IgD-negative memory B cell (primary cell): ENCODE measurements at regions not wholly inside any gene's neighbourhood (a gene's known extent, or its start where the extent isn't known, plus 50 kb on each side); places are given as distances from the start of the nearest gene placed in this dataset.
"Not testable (repeated sequence)": the region's sequence is repeated elsewhere in the genome, so short reads cannot be mapped to it uniquely, and the experiment has no call there.

Experiments
- H3K27ac Mint-ChIP-seq, 3 donors: one replicate each; pipeline ENCODE4 v1.8.0; 2020 to 2022; ENCODE audit warnings: mild to moderate bottlenecking in 3 of 3, mixed read lengths in 3 of 3, moderate library complexity in 1 of 3
- H3K27me3 Mint-ChIP-seq: one replicate; pipeline ENCODE4 v1.8.0; 2021; ENCODE audit warnings: mixed read lengths
- H3K36me3 Mint-ChIP-seq: one replicate; pipeline ENCODE4 v1.8.0; 2020; ENCODE audit warnings: mild to moderate bottlenecking, mixed read lengths
- H3K4me1 Mint-ChIP-seq, 3 donors: one replicate each; pipeline ENCODE4 v1.8.0; 2020 to 2022; ENCODE audit warnings: mixed read lengths in 3 of 3, mild to moderate bottlenecking in 1 of 3
- H3K4me3 Mint-ChIP-seq, 4 donors: one replicate each; pipeline ENCODE4 v1.8.0; 2020 to 2022; ENCODE audit warnings: mild to moderate bottlenecking in 4 of 4, mixed read lengths in 4 of 4, moderate library complexity in 3 of 4
- H3K9me3 Mint-ChIP-seq, 3 donors: one replicate each; pipeline ENCODE4 v1.8.0; 2020 to 2021; ENCODE audit warnings: mixed read lengths in 3 of 3, mild to moderate bottlenecking in 1 of 3

DNA sequence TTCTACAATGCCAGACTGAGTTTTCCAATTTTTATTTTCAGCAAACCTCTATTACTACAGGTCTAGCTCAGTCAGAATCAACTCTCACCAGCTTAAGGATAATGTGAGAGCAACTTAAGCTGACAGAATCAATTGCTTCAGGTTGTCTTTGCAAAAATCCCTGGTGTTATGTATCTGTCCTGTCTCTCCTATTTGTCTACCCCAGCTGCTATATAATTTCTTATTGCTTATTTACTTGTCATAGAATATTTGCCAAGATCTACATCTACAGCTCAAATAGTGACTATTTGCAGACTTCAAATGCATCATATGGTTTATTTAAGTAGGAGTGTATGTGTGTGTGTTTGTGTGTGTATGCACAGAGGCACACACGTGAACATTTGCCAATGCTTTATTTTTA, 54.1 kb downstream of the FOXG1 start:
- H3K4me3 Mint-ChIP-seq = no peak overlapping the region
- no peak overlapping the region for H3K27ac Mint-ChIP-seq
- H3K36me3 Mint-ChIP-seq = no peaks in the 10 kb centered on the region
- no peaks in the 10 kb centered on the region for H3K4me1 Mint-ChIP-seq
- no peaks in the 10 kb centered on the region for H3K27me3 Mint-ChIP-seq
- H3K9me3 Mint-ChIP-seq = peaks cover 0 to 8% (median 2%) of the 10 kb centered on the region in 3 donors

DNA sequence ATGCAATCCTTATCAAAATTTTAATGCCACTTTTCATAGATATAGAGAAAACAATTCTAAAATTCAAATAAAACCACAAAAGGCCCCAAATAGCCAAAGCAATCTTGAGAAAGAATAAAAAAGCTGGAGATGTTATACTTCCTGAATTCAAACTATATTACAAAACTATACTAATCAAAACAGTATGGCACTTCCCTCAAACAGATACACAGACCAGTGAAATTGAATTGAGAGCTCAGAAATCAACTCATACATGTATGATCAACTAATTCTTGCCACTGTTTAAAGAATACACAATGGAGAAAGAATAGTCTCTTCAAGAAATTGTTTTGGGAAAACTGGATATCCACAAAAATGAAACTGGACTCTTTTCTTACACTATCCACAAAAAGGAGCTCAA, 55.4 kb downstream of the FOXG1 start:
- Mint-ChIP-seq H3K27ac (no peak overlapping the region), H3K9me3 (peaks cover 2 to 10% (median 2%) of the 10 kb centered on the region in 3 donors), H3K36me3 (no peaks in the 10 kb centered on the region), H3K4me3 (no peak overlapping the region), H3K4me1 (no peaks in the 10 kb centered on the region), H3K27me3 (no peaks in the 10 kb centered on the region)

DNA sequence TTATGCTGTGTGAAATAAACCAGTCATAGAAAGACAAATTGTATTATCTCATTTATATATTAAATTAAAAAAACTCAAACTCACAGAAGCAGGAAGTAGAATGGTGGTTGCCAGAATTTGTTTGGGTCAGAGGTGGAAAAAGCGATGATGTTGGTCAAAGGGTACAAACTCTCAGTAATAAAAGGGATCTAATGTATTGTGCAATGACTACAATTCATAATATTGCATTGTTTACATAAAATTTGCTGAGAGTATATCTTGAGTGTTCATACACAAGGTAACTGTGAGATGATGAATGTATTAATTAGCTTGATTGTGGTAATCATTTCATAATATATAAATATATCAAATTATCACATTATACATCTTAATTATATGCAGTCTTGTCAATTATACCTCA, 56.7 kb downstream of the FOXG1 start:
- no peak overlapping the region for H3K27ac Mint-ChIP-seq
- no peaks in the 10 kb centered on the region for H3K36me3 Mint-ChIP-seq
- H3K9me3 Mint-ChIP-seq = peaks cover 4 to 13% (median 6%) of the 10 kb centered on the region in 3 donors
- no peaks in the 10 kb centered on the region for H3K4me1 Mint-ChIP-seq
- no peaks in the 10 kb centered on the region for H3K27me3 Mint-ChIP-seq
- no peak overlapping the region for H3K4me3 Mint-ChIP-seq

DNA sequence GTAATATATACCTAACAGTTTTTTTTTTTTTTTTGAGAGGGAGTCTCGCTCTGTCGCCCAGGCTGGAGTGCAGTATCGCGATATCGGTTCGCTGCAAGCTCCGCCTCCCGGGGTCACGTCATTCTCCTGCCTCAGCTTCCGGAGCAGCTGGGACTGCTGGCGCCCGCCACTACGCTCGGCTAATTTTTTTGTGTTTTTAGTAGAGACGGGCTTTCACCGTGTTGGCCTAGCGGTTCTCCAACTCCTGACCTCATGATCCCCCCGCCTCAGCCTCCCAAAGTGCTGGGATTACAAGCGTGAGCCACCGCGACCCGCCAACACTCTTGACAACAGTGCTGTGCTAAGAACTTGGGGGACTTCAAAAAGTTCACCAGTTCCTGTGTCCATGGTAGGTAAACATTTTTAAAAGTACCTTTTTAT, 63.5 kb downstream of the FOXG1 start:
- Mint-ChIP-seq H3K9me3 (peaks cover 3 to 6% (median 6%) of the 10 kb centered on the region in 3 donors), H3K4me3 (peak overlapping the region in 2 of 4 donors; percentile 12 to 59), H3K36me3 (no peaks in the 10 kb centered on the region), H3K27me3 (no peaks in the 10 kb centered on the region), H3K4me1 (no peaks in the 10 kb centered on the region), H3K27ac (no peak overlapping the region)

DNA sequence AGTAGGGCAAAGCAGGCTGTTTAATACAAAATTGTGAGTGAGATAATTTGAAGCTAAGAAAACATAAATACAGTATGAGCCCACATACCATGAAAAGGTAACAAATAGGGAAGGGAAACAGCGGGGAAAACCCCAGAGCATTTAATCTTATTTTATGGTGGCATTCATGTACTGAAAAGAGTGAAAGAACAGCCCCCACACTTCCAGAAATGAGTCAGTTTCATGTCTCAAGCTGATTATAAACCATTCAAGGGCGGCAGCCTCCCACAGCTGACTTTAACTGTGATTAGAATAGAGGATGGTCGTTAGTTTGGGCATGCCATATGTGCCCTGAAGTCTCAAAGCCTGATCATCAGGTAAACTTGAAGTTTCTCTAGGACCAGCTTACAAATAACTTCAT, 64.5 kb downstream of the FOXG1 start:
- Mint-ChIP-seq H3K27me3 (no peaks in the 10 kb centered on the region), H3K4me3 (peak overlapping the region in 1 of 4 donors; percentile 42), H3K36me3 (no peaks in the 10 kb centered on the region), H3K9me3 (peaks cover 3 to 6% (median 5%) of the 10 kb centered on the region in 3 donors), H3K27ac (no peak overlapping the region), H3K4me1 (no peaks in the 10 kb centered on the region)

DNA sequence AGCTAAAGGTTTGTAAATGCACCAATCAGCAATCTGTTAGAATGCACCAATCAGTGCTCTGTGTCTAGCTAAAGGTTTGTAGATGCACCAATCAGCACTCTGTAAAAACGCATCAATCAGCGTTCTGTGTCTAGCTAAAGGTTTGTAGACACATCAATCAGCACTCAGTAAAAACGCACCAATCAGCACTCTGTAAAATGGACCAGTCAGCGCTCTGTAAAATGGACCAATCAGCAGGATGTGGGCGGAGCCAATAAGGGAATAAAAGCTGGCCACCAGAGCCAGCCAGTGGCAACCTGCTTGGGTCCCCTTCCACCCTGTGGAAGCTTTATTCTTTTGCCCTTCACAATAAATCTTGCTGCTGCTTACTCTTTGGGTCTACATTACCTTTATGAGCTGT, 76.0 kb downstream of the FOXG1 start:
- not testable (repeated sequence) for H3K27me3 Mint-ChIP-seq, H3K27ac Mint-ChIP-seq, H3K4me1 Mint-ChIP-seq, H3K4me3 Mint-ChIP-seq, H3K36me3 Mint-ChIP-seq
- H3K9me3 Mint-ChIP-seq = peaks cover 2 to 23% (median 7%) of the 10 kb centered on the region in 3 donors

DNA sequence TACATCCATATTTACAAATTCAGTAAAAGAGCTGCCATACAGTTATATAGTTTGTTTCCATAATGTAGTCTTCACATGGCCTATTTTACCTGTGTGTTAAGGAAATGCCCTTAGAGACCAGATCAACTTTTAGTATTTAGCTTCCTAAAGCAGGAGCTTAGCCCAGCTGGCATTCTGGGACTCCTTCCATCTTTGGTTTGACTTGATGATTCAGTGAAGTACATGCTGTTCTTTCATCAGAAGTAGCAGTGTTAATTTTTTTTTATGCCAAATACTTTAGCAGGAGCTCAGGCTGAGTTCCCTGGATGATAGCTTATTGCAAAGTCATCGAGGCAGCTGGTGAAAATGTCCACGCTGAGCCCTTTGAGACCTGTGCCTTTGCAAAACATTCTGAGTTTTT, 101.0 kb downstream of the FOXG1 start:
- Mint-ChIP-seq H3K4me1 (no peaks in the 10 kb centered on the region), H3K27me3 (no peaks in the 10 kb centered on the region), H3K4me3 (no peak overlapping the region), H3K27ac (no peak overlapping the region), H3K9me3 (peaks cover 0 to 3% (median 0%) of the 10 kb centered on the region in 3 donors), H3K36me3 (no peaks in the 10 kb centered on the region)

DNA sequence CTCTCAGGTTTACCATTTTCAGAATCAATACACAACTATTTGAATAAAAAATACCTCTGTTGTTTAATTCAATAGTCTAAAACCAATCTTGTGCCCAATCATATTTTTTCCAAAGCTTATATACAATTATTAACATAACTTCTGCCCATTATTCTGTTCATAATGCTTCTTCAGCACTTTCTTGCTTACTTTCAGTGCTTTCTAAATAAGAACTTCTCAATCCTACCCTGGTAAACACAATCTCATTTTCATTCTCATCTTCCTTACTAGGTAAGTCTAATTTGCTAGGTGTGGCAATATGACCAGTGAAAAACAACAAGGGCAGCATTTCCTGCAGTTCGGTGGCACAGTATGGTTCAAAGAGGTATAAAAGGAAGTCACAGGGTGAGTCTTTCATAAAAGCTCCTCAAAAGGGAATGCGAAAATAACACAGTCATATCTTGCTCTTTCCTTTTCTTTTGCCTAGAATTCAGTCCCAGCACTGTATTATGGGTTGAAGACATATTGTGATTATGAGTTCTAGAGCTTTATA, 103.5 kb downstream of the FOXG1 start:
- Mint-ChIP-seq H3K4me3 (no peak overlapping the region), H3K27ac (no peak overlapping the region), H3K4me1 (no peaks in the 10 kb centered on the region), H3K36me3 (no peaks in the 10 kb centered on the region), H3K27me3 (no peaks in the 10 kb centered on the region), H3K9me3 (peaks cover 0 to 3% (median 0%) of the 10 kb centered on the region in 3 donors)

DNA sequence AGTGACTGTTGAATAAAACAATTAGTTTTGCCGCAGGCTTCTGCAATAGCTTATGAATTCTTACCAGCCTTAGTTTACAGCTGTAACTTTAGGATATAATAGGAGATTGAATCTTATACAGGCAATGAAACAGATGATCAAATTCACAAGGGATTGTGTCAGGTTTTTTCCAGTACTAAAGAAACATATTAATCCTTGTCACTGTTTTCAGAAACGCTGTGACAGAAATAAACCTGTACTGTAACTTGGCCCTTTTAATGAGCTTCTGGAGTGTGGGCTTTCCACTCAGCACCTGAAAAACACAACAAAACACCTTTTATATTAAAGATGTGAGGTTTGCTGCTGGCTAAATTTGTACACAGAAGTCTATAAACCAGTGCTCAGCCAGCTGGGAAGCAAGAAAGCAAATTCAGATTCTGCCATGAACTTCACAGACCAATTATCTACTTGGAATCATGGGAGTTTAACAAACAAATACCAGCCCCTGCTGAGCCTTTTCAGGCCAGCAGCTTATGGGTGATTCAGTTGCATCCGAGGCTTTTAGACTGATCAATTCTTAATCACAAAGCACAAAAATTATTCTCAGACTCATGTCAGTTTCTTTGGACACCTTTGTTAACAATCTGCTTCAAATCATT, 109.5 kb downstream of the FOXG1 start:
- Mint-ChIP-seq H3K27ac (no peak overlapping the region), H3K27me3 (no peaks in the 10 kb centered on the region), H3K4me3 (no peak overlapping the region), H3K9me3 (no peaks in the 10 kb centered on the region), H3K36me3 (no peaks in the 10 kb centered on the region), H3K4me1 (no peaks in the 10 kb centered on the region)

DNA sequence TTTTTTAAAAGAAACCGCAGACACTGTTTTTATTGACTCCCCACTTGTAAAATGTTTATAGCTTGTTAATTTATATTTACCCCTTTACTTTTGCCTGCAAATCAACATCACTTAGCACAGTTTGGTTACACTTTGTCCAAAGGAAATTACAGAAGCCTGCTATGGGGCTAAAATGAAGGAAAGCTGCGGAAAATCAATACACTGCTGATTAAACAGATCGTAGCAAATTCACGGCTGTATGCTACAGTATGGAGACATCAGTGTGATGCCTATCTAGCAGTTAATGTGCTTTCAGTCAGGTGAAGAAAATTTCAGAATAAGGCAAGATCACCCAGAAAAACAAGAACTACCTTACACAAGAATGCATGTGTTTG, 110.0 kb downstream of the FOXG1 start:
- H3K9me3 Mint-ChIP-seq = no peaks in the 10 kb centered on the region
- H3K4me3 Mint-ChIP-seq = no peak overlapping the region
- H3K27me3 Mint-ChIP-seq = no peaks in the 10 kb centered on the region
- no peaks in the 10 kb centered on the region for H3K4me1 Mint-ChIP-seq
- no peak overlapping the region for H3K27ac Mint-ChIP-seq
- no peaks in the 10 kb centered on the region for H3K36me3 Mint-ChIP-seq

DNA sequence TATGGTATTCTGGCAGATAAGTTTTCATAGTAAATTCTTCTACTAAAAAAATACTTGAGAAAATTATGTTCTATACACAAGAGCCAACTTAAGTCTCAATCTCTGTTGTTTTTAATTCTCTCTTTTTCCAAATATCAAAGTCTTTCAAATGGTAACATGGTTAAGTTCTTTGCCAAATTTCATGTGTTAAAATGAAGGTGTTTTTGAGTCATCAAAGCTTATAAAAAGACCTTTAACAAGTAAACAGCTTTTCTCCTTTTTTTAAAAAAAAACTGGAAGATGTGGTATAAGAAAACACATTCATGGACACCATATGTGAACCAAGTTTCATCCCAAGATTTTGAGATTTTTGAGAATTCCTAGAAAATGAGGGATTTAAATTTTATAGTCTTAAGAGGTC, 111.3 kb downstream of the FOXG1 start:
- no peak overlapping the region for H3K27ac Mint-ChIP-seq
- H3K9me3 Mint-ChIP-seq = peaks cover 0 to 4% (median 0%) of the 10 kb centered on the region in 3 donors
- H3K36me3 Mint-ChIP-seq = no peaks in the 10 kb centered on the region
- H3K27me3 Mint-ChIP-seq = no peaks in the 10 kb centered on the region
- no peaks in the 10 kb centered on the region for H3K4me1 Mint-ChIP-seq
- H3K4me3 Mint-ChIP-seq = no peak overlapping the region

DNA sequence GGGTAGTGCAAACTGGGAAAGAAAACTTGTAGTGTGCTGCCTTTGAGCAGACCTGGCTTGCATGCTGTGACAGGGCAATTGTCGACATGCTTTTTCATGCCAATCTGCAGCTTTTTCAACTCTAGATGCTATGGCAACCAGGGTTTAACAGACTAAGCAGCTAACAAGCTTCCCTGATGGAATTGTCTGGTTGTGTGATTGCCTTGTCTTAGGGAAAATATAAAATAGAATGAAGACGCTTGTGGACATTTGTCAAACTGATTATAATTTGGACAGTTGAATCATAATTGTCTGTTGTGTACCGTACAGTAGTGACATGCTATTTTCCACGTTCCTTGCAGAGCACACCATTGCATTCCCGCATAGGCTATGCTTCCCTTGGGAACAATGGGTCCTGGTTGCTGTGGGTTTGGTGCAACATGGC, 113.0 kb downstream of the FOXG1 start:
- H3K9me3 Mint-ChIP-seq = peaks cover 0 to 4% (median 0%) of the 10 kb centered on the region in 3 donors
- H3K27ac Mint-ChIP-seq = no peak overlapping the region
- no peaks in the 10 kb centered on the region for H3K27me3 Mint-ChIP-seq
- no peak overlapping the region for H3K4me3 Mint-ChIP-seq
- no peaks in the 10 kb centered on the region for H3K36me3 Mint-ChIP-seq
- H3K4me1 Mint-ChIP-seq = no peaks in the 10 kb centered on the region

DNA sequence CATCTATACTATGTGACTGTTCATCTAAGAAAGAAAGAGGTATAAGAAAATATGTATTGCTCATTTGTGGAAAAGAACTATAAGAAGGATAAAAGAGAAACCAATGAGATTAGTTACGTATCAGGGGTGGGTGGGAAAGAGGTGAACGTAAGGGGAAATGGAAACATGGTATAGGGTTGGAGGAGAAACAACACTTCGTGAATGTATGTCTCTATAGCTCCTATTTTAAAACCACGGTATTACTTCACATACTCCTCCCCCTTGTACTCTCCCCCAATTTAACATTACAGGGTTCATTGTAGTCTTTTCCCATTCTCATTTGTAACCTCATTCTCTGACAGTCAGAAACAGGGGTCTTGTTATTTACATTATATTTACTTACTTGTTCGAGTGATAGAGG, 120.4 kb downstream of the FOXG1 start:
- peaks cover 0 to 10% (median 0%) of the 10 kb centered on the region in 3 donors for H3K9me3 Mint-ChIP-seq
- no peak overlapping the region for H3K4me3 Mint-ChIP-seq
- H3K27ac Mint-ChIP-seq = no peak overlapping the region
- H3K4me1 Mint-ChIP-seq = no peaks in the 10 kb centered on the region
- no peaks in the 10 kb centered on the region for H3K27me3 Mint-ChIP-seq
- no peaks in the 10 kb centered on the region for H3K36me3 Mint-ChIP-seq

DNA sequence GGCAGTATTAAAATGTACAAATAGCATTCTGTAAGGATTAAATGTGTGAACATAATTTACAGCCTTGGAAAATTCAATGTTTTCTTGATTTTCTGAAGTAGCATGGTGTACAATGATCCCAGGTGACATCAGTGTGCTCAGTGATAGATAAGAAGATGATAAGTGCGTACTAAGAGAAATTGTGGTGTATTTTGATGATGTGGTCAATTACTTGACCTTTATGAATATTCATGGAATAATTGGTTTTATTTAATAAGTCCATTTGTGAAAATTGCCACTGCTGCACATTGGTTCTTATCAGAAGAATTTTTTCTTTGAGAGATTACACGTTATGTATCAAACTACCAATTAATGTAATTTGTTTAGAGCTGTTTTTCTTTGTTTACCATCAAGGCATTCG, 128.8 kb downstream of the FOXG1 start:
- Mint-ChIP-seq H3K9me3 (peaks cover 0 to 3% (median 0%) of the 10 kb centered on the region in 3 donors), H3K4me3 (no peak overlapping the region), H3K27me3 (no peaks in the 10 kb centered on the region), H3K4me1 (no peaks in the 10 kb centered on the region), H3K27ac (no peak overlapping the region), H3K36me3 (no peaks in the 10 kb centered on the region)

DNA sequence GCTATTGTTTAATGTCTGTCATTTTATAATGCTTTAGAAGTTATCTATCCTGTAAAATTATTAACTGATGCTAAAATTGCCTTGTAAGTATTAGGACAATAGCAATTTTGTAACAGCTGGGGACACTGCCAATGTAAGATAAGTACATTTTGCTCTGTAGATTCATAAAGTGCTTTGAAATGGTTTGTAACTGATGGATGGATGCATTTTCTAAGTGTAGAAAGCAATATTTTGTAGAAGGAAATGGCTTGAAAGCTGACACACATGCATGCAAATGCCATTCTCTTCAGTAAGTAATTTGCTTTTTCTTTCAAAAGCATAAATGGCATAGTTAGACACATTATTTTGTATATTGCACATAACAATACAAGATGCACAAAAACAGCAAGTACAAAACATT, 129.8 kb downstream of the FOXG1 start:
- no peaks in the 10 kb centered on the region for H3K4me1 Mint-ChIP-seq
- H3K27ac Mint-ChIP-seq = no peak overlapping the region
- H3K9me3 Mint-ChIP-seq = peaks cover 0 to 3% (median 0%) of the 10 kb centered on the region in 3 donors
- H3K36me3 Mint-ChIP-seq = no peaks in the 10 kb centered on the region
- no peak overlapping the region for H3K4me3 Mint-ChIP-seq
- no peaks in the 10 kb centered on the region for H3K27me3 Mint-ChIP-seq

DNA sequence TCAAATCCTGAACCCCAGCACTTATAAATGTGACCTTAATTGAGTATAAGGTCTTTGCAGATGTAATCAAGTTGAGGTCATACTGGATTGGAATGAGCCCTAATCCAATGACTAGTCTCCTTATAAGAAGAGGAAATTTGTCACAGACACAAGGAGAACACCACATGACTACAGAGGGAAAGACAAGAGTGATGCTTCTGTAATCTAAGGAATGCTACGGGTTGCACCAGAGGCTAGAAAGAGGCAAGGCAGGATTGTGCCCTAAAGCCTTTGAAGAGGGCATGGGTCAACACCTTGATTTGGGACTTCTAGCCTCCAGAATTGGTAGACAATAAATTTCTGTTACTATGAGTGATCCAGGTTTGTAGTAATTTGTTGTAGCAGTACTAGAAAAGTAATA, 135.0 kb downstream of the FOXG1 start:
- H3K9me3 Mint-ChIP-seq = peaks cover 0 to 4% (median 2%) of the 10 kb centered on the region in 3 donors

More for the DNA sequence above, 135.0 kb downstream of the FOXG1 start:
- Mint-ChIP-seq H3K4me1 (no peaks in the 10 kb centered on the region), H3K27me3 (no peaks in the 10 kb centered on the region), H3K4me3 (no peak overlapping the region), H3K27ac (no peak overlapping the region), H3K36me3 (no peaks in the 10 kb centered on the region)
